Fibroblast of skin of left quadriceps (primary cell): ENCODE measurements at regions not wholly inside any gene's neighbourhood (a gene's known extent, or its start where the extent isn't known, plus 50 kb on each side); places are given as distances from the start of the nearest gene placed in this dataset.
"Not testable (repeated sequence)": the region's sequence is repeated elsewhere in the genome, so short reads cannot be mapped to it uniquely, and the experiment has no call there.

Experiments used
- DNase-seq, 2 experiments: peaks; one replicate each; pipeline ENCODE4 v3.0.0-alpha.2; 2013; ENCODE audit warnings: low read depth in 2 of 2

GRCh38 chr5:5885782-5886181 lies 463.3 kb downstream of the ICE1 start:
- DNase-seq, result no peak

- no peak for DNase-seq
Measured at GRCh38 chr5:5884593-5884992, 462.1 kb downstream of the ICE1 start.

- no peak for DNase-seq
Measured at GRCh38 chr5:5883562-5883961, 461.1 kb downstream of the ICE1 start.

- no peak for DNase-seq
Measured at GRCh38 chr5:5883146-5883545, 460.7 kb downstream of the ICE1 start.

GRCh38 chr5:5882706-5883105 lies 460.2 kb downstream of the ICE1 start:
- no peak for DNase-seq

GRCh38 chr5:5881294-5881693 lies 458.8 kb downstream of the ICE1 start:
- DNase-seq, result no peak

GRCh38 chr5:5880077-5880763 lies 457.7 kb downstream of the ICE1 start:
- no peak for DNase-seq

- DNase-seq, result no peak
Measured at GRCh38 chr5:5857396-5857795, 434.9 kb downstream of the ICE1 start.

- DNase-seq, result no peak
Measured at GRCh38 chr5:5854087-5854486, 431.6 kb downstream of the ICE1 start.

- DNase-seq, result no peak
Measured at GRCh38 chr5:5838493-5838892, 416.0 kb downstream of the ICE1 start.

GRCh38 chr5:5831622-5832021 lies 409.1 kb downstream of the ICE1 start:
- not testable (repeated sequence) for DNase-seq

GRCh38 chr5:5828619-5829018 lies 406.1 kb downstream of the ICE1 start:
- no peak for DNase-seq

GRCh38 chr5:5826911-5827310 lies 404.4 kb downstream of the ICE1 start:
- no peak for DNase-seq

- DNase-seq, result no peak
Measured at GRCh38 chr5:5822729-5823257, 400.3 kb downstream of the ICE1 start.

- DNase-seq, result no peak
Measured at GRCh38 chr5:5816960-5817359, 394.5 kb downstream of the ICE1 start.

GRCh38 chr5:5813441-5813840 lies 391.0 kb downstream of the ICE1 start:
- no peak for DNase-seq

GRCh38 chr5:5810461-5810860 lies 388.0 kb downstream of the ICE1 start:
- no peak for DNase-seq

- DNase-seq, result no peak
Measured at GRCh38 chr5:5805916-5806315, 383.4 kb downstream of the ICE1 start.

GRCh38 chr5:5804478-5805233 lies 382.2 kb downstream of the ICE1 start:
- no peak for DNase-seq

- no peak for DNase-seq
Measured at GRCh38 chr5:5800801-5801761, 378.6 kb downstream of the ICE1 start.

- no peak for DNase-seq
Measured at GRCh38 chr5:5799826-5800225, 377.3 kb downstream of the ICE1 start.

- no peak for DNase-seq
Measured at GRCh38 chr5:5799229-5799628, 376.8 kb downstream of the ICE1 start.
